PFSK-1 (cell line): ENCODE measurements at regions not wholly inside any gene's neighbourhood (a gene's known extent, or its start where the extent isn't known, plus 50 kb on each side); places are given as distances from the start of the nearest gene placed in this dataset.

ENCODE experiments used
- POLR2AphosphoS5 ChIP-seq: IDR thresholded peaks from 2 replicates; pipeline ENCODE4 v1.6.1; 2012; ENCODE audit warnings: low read depth, mild to moderate bottlenecking, control low read depth, low read length, moderate library complexity
- TF ChIP-seq, protein P1 (sequence below), 2 experiments: IDR thresholded peaks; 2 replicates each; pipeline versions ENCODE4 v1.6.1 to v1.8.0; 2011 to 2012; ENCODE audit warnings: low read depth in 2 of 2, low read length in 2 of 2, control low read depth in 1 of 2, inconsistent platforms in 1 of 2, mild to moderate bottlenecking in 1 of 2, moderate library complexity in 1 of 2; ENCODE audit not compliant: insufficient read depth in 1 of 2

DNA sequence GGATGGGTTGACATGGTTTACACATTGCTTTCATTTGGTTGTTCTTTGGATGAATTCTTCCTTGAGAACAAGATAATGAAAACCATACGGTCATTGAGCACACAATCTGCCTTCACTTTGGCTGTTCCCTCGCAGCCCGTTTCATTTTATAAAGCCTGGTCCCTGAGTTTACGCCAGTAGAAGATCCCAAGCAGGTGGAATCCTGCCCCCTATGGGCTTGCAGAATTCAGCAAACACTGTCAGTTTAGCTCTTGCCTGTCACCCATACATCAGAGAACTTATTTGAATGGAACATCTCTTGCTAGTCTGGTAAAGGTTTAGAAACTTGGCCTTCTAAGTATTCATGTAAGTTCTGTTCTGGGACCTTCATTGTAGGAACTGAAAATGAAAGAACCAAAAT lies 666.4 kb upstream of the ZEB2 start:
- TF ChIP-seq, protein P1, sequence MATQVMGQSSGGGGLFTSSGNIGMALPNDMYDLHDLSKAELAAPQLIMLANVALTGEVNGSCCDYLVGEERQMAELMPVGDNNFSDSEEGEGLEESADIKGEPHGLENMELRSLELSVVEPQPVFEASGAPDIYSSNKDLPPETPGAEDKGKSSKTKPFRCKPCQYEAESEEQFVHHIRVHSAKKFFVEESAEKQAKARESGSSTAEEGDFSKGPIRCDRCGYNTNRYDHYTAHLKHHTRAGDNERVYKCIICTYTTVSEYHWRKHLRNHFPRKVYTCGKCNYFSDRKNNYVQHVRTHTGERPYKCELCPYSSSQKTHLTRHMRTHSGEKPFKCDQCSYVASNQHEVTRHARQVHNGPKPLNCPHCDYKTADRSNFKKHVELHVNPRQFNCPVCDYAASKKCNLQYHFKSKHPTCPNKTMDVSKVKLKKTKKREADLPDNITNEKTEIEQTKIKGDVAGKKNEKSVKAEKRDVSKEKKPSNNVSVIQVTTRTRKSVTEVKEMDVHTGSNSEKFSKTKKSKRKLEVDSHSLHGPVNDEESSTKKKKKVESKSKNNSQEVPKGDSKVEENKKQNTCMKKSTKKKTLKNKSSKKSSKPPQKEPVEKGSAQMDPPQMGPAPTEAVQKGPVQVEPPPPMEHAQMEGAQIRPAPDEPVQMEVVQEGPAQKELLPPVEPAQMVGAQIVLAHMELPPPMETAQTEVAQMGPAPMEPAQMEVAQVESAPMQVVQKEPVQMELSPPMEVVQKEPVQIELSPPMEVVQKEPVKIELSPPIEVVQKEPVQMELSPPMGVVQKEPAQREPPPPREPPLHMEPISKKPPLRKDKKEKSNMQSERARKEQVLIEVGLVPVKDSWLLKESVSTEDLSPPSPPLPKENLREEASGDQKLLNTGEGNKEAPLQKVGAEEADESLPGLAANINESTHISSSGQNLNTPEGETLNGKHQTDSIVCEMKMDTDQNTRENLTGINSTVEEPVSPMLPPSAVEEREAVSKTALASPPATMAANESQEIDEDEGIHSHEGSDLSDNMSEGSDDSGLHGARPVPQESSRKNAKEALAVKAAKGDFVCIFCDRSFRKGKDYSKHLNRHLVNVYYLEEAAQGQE (IDR thresholded peaks at IDR 0.05; ENCODE audit: insufficient read depth in 1 of 2, low read depth in 2 of 2, low read length in 2 of 2) = no peak
- no peak for TF ChIP-seq POLR2AphosphoS5
